GM12878 (cell line): ENCODE measurements at regions not wholly inside any gene's neighbourhood (a gene's known extent, or its start where the extent isn't known, plus 50 kb on each side); places are given as distances from the start of the nearest gene placed in this dataset.

Experiments
- ATAC-seq: fragments of 200-7000 bp; cut with Tn5 transposase; 3 replicates; pipeline ENCODE4 v1.9.1; 2020; ENCODE audit warnings: mild to moderate bottlenecking, moderate library complexity
- BruUV-seq: library from RNA; stranded (reverse); fragments of 400-500 nt; replicated peaks from 2 replicates; lab custom pipeline; 2021; lab: Mats Ljungman, UMichigan
- CTCF ChIA-PET: fragments of 300-600 bp; sonication (Branson Sonifier 250); formaldehyde crosslinking; extraction: SDS; loops from one replicate; lab custom pipeline; 2021; ENCODE audit warnings: inconsistent platforms; lab: Yijun Ruan, JAX
- POLR2A ChIA-PET: fragments of 350-600 bp; formaldehyde crosslinking; extraction: SDS; loops from one replicate; lab custom pipeline; 2021; ENCODE audit warnings: inconsistent platforms; lab: Charles Lee
- RAD21 ChIA-PET: fragments of 300-600 bp; sonication (Branson Sonifier 250); formaldehyde crosslinking; loops from one replicate; lab custom pipeline; 2023; ENCODE audit warnings: antibody characterized with exemption; ENCODE audit not compliant: unreplicated experiment; lab: Charles Lee
- SMC1A ChIA-PET: fragments of 300-600 bp; sonication (Branson Sonifier 250); formaldehyde crosslinking; loops from one replicate; lab custom pipeline; 2023; ENCODE audit not compliant: unreplicated experiment, uncharacterized antibody; lab: Charles Lee
- DNase-seq: peaks from one replicate; pipeline ENCODE4 v3.0.0-alpha.2; 2011; ENCODE audit warnings: low read depth, low spot score
- FAIRE-seq: peaks from 3 replicates; lab custom pipeline; 2011; peaks lifted over from hg19 to GRCh38; lab: Jason Lieb, UNC
- H2AFZ ChIP-seq: 2 replicates; pipeline ENCODE4 v1.6.0; 2011; ENCODE audit warnings: low read depth, low read length, control low read depth; ENCODE audit not compliant: control insufficient read depth
- H3K27ac ChIP-seq: 2 replicates; pipeline ENCODE4 v1.5.1; 2011; ENCODE audit warnings: control low read depth; ENCODE audit not compliant: control insufficient read depth, insufficient read depth
- H3K27me3 ChIP-seq, 2 experiments: replicated peaks in 1 of 2; 2 replicates each; pipeline versions ENCODE4 v1.6.0 to v1.6.1; 2011; ENCODE audit warnings: low read length in 1 of 2; ENCODE audit not compliant: control insufficient read depth in 2 of 2, insufficient read depth in 2 of 2
- H3K36me3 ChIP-seq, 2 experiments: 2 replicates each; pipeline ENCODE4 v1.5.1; 2011; ENCODE audit warnings: low read length in 1 of 2; ENCODE audit not compliant: control insufficient read depth in 2 of 2, insufficient read depth in 2 of 2
- H3K4me1 ChIP-seq: 2 replicates; pipeline ENCODE4 v1.6.1; 2011; ENCODE audit warnings: mild to moderate bottlenecking, low read length, moderate library complexity, mixed read lengths; ENCODE audit not compliant: control insufficient read depth, insufficient read depth
- H3K4me2 ChIP-seq: 2 replicates; pipeline ENCODE4 v1.6.0; 2011; ENCODE audit warnings: control low read depth; ENCODE audit not compliant: control insufficient read depth, insufficient read depth
- H3K4me3 ChIP-seq: fragments of 200-600 bp; sonication (generic); 2 replicates; pipeline ENCODE4 v1.5.1; 2016
- H3K79me2 ChIP-seq: 2 replicates; pipeline ENCODE4 v1.6.0; 2011; ENCODE audit warnings: low read length; ENCODE audit not compliant: control insufficient read depth, insufficient read depth
- H3K9ac ChIP-seq: 2 replicates; pipeline ENCODE4 v1.8.0; 2011; ENCODE audit warnings: low read length, control low read depth, mixed read lengths; ENCODE audit not compliant: control insufficient read depth, insufficient read depth
- H3K9me3 ChIP-seq: replicated peaks from 3 replicates; pipeline ENCODE4 v1.5.1; 2011; ENCODE audit warnings: mild to moderate bottlenecking, low read length; ENCODE audit not compliant: control insufficient read depth, insufficient read depth
- H4K20me1 ChIP-seq: 2 replicates; pipeline ENCODE4 v1.6.0; 2011; ENCODE audit not compliant: control insufficient read depth, insufficient read depth
- CHD2 ChIP-seq: IDR thresholded peaks from 2 replicates; pipeline ENCODE4 v1.6.1; 2011; ENCODE audit warnings: low read depth, low read length, improper control_type of control experiment, borderline replicate concordance
- ETV6 ChIP-seq, 2 experiments: fragments of 450-650 bp in 1 of 2; IDR thresholded peaks in 1 of 2; conservative IDR thresholded peaks in 1 of 2; 2 replicates each; pipeline ENCODE4 v1.6.1; 2014; ENCODE audit warnings: antibody characterized with exemption in 1 of 2, borderline replicate concordance in 1 of 2, low read depth in 1 of 2, mild to moderate bottlenecking in 1 of 2, moderate library complexity in 1 of 2
- KDM1A ChIP-seq: fragments of 200-600 bp; sonication (generic); IDR thresholded peaks from 2 replicates; pipeline ENCODE4 v1.6.1; 2016; ENCODE audit warnings: borderline replicate concordance
- MEF2A ChIP-seq: IDR thresholded peaks from 2 replicates; pipeline ENCODE4 v1.6.1; 2011; ENCODE audit warnings: low read depth, mild to moderate bottlenecking, low read length, moderate library complexity; ENCODE audit not compliant: insufficient read depth
- MYC ChIP-seq: IDR thresholded peaks from 2 replicates; pipeline ENCODE4 v1.6.1; 2011; ENCODE audit warnings: mild to moderate bottlenecking, low read length, moderate library complexity, inconsistent platforms; ENCODE audit not compliant: insufficient read depth, insufficient replicate concordance, insufficient read length, severe bottlenecking
- NFYA ChIP-seq: IDR thresholded peaks from 2 replicates; pipeline ENCODE4 v1.6.1; 2011; ENCODE audit warnings: low read depth, mild to moderate bottlenecking, low read length, improper control_type of control experiment, borderline replicate concordance
- RAD21 ChIP-seq: IDR thresholded peaks from 2 replicates; pipeline ENCODE4 v1.6.1; 2011; ENCODE audit warnings: mild to moderate bottlenecking, low read depth, low read length, moderate library complexity; ENCODE audit not compliant: insufficient read depth
- TARDBP ChIP-seq: IDR thresholded peaks from 2 replicates; pipeline ENCODE4 v1.6.1; 2016; ENCODE audit warnings: borderline replicate concordance
- WRNIP1 ChIP-seq: IDR thresholded peaks from 2 replicates; pipeline ENCODE4 v1.6.1; 2011; ENCODE audit warnings: low read depth, low read length, improper control_type of control experiment, borderline replicate concordance
- ZBED1 ChIP-seq: IDR thresholded peaks from 2 replicates; pipeline ENCODE4 v1.6.1; 2016; ENCODE audit warnings: borderline replicate concordance
- ZNF207 ChIP-seq: fragments of 450-650 bp; IDR thresholded peaks from 2 replicates; pipeline ENCODE4 v1.6.1; 2014; ENCODE audit warnings: antibody characterized with exemption, mild to moderate bottlenecking, borderline replicate concordance
- ZZZ3 ChIP-seq: IDR thresholded peaks from 2 replicates; pipeline ENCODE4 v1.6.1; 2011; ENCODE audit warnings: low read depth; ENCODE audit not compliant: control insufficient read depth, insufficient read length
- WGBS: methylation state at CpG from one replicate; pipeline ENCODE4 v1.1.6; 2016; ENCODE audit warnings: low lambda C conversion rate; ENCODE audit not compliant: insufficient replicate concordance, insufficient coverage; ENCODE audit errors: missing lambda C conversion rate; 5-methylcytosine and 5-hydroxymethylcytosine counted together
- in situ Hi-C: fragments of 300-500 bp; cut with MboI; formaldehyde crosslinking; loops from 9 replicates; pipeline ENCODE4 v1.14.3; 2018; ENCODE audit warnings: mixed read lengths
- intact Hi-C: fragments of 100-400 bp; cut with micrococcal nuclease; formaldehyde crosslinking; loops from one replicate; pipeline ENCODE4 v1.14.2; 2022; ENCODE audit not compliant: unreplicated experiment
- TF ChIP-seq, protein P1 (sequence below): IDR thresholded peaks from 2 replicates; pipeline ENCODE4 v1.6.1; 2011; ENCODE audit warnings: low read depth, low read length, improper control_type of control experiment, borderline replicate concordance
- TF ChIP-seq, protein P2 (sequence below): fragments of 450-650 bp; IDR thresholded peaks from 2 replicates; pipeline ENCODE4 v1.6.1; 2016; ENCODE audit warnings: mild to moderate bottlenecking, moderate library complexity, borderline replicate concordance
- TF ChIP-seq, protein P3 (sequence below): fragments of 150-350 bp; IDR thresholded peaks from 2 replicates; pipeline ENCODE4 v1.6.1; 2014; ENCODE audit warnings: mild to moderate bottlenecking, low read depth, low read length

DNA sequence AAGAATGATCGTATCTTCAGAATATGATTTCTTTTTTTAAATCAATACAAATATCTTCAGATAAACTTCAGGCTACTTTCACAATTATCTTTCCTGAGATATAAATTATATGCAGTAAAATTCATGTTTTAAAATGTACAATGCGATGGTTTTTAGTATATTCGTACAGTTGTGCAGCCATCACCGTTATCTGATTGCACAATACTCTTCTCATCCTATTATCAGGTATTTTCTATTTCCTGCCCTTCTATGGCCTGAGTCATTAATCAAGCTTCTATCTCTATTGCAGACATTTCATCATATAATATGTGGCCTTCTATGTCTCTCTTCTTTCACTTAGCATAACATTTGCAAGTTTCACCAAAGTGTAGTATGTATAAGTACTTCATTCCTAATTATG is 1360.2 kb upstream of the SLC10A2 start (continued):
- no peak for TF ChIP-seq TARDBP
- TF ChIP-seq, protein P1, sequence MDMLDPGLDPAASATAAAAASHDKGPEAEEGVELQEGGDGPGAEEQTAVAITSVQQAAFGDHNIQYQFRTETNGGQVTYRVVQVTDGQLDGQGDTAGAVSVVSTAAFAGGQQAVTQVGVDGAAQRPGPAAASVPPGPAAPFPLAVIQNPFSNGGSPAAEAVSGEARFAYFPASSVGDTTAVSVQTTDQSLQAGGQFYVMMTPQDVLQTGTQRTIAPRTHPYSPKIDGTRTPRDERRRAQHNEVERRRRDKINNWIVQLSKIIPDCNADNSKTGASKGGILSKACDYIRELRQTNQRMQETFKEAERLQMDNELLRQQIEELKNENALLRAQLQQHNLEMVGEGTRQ, result no peak

DNA sequence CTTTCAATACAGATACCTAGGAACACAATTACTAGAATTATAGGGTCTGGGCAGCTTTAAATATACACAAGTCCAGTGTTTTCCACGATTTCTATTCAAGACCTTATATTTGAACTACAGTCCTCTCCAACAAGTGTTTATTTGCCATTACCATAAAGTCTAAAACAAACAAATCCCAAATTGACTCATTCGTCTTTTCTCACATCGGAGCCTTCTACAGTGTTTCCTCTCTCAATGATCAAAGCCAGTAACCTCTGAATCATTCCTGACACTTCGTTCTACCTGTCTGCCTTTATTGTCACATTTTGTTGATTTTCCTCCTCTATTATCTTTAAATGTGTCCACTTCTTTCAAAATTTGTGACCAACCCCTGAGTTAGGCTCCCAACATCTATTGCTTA is 1356.5 kb upstream of the SLC10A2 start:
- RAD21 ChIA-PET, result no interaction called here
- no peak for DNase-seq
- Histone ChIP-seq H2AFZ (no peak overlapping the region), H3K36me3 (no peaks in the 10 kb centered on the region), H3K9ac (no peak overlapping the region), H3K4me3 (no peak overlapping the region), H3K9me3 (no peaks in the 10 kb centered on the region), H3K79me2 (no peaks in the 10 kb centered on the region), H3K27ac (no peak overlapping the region), H4K20me1 (no peaks in the 10 kb centered on the region), H3K4me2 (no peak overlapping the region), H3K4me1 (no peaks in the 10 kb centered on the region), H3K27me3 (no peaks in the 10 kb centered on the region)
- in situ Hi-C loops (no loop called here), intact Hi-C loops (no loop called here)
- no peak for ATAC-seq
- 42% methylated on average over 4 of the region's 4 CpGs for WGBS
- no peak for FAIRE-seq
- no TSS peak for BruUV-seq
- SMC1A ChIA-PET, result no interaction called here
- CTCF ChIA-PET, result no interaction called here
- POLR2A ChIA-PET, result no interaction called here
- TF ChIP-seq NFYA (no peak), MYC (no peak), ZBED1 (no peak), KDM1A (no peak), ETV6 (conservative IDR thresholded peaks at IDR 0.05 in 1 of 2, IDR thresholded peaks at IDR 0.05 in 1 of 2; ENCODE audit: borderline replicate concordance in 1 of 2, low read depth in 1 of 2) (no peak), CHD2 (no peak), MEF2A (no peak), ZNF207 (no peak), WRNIP1 (no peak), ZZZ3 (no peak), RAD21 (no peak)
- TF ChIP-seq, protein P2, sequence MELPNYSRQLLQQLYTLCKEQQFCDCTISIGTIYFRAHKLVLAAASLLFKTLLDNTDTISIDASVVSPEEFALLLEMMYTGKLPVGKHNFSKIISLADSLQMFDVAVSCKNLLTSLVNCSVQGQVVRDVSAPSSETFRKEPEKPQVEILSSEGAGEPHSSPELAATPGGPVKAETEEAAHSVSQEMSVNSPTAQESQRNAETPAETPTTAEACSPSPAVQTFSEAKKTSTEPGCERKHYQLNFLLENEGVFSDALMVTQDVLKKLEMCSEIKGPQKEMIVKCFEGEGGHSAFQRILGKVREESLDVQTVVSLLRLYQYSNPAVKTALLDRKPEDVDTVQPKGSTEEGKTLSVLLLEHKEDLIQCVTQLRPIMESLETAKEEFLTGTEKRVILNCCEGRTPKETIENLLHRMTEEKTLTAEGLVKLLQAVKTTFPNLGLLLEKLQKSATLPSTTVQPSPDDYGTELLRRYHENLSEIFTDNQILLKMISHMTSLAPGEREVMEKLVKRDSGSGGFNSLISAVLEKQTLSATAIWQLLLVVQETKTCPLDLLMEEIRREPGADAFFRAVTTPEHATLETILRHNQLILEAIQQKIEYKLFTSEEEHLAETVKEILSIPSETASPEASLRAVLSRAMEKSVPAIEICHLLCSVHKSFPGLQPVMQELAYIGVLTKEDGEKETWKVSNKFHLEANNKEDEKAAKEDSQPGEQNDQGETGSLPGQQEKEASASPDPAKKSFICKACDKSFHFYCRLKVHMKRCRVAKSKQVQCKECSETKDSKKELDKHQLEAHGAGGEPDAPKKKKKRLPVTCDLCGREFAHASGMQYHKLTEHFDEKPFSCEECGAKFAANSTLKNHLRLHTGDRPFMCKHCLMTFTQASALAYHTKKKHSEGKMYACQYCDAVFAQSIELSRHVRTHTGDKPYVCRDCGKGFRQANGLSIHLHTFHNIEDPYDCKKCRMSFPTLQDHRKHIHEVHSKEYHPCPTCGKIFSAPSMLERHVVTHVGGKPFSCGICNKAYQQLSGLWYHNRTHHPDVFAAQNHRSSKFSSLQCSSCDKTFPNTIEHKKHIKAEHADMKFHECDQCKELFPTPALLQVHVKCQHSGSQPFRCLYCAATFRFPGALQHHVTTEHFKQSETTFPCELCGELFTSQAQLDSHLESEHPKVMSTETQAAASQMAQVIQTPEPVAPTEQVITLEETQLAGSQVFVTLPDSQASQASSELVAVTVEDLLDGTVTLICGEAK, result no peak
- TF ChIP-seq, protein P3, sequence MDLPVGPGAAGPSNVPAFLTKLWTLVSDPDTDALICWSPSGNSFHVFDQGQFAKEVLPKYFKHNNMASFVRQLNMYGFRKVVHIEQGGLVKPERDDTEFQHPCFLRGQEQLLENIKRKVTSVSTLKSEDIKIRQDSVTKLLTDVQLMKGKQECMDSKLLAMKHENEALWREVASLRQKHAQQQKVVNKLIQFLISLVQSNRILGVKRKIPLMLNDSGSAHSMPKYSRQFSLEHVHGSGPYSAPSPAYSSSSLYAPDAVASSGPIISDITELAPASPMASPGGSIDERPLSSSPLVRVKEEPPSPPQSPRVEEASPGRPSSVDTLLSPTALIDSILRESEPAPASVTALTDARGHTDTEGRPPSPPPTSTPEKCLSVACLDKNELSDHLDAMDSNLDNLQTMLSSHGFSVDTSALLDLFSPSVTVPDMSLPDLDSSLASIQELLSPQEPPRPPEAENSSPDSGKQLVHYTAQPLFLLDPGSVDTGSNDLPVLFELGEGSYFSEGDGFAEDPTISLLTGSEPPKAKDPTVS, result no peak
- TF ChIP-seq, protein P1, result no peak
